ENCODE measurements at regions not wholly inside any gene's neighbourhood (a gene's known extent, or its start where the extent isn't known, plus 50 kb on each side); places are given as distances from the start of the nearest gene placed in this dataset.
"Not testable (repeated sequence)": the region's sequence is repeated elsewhere in the genome, so short reads cannot be mapped to it uniquely, and the experiment has no call there.

DNA sequence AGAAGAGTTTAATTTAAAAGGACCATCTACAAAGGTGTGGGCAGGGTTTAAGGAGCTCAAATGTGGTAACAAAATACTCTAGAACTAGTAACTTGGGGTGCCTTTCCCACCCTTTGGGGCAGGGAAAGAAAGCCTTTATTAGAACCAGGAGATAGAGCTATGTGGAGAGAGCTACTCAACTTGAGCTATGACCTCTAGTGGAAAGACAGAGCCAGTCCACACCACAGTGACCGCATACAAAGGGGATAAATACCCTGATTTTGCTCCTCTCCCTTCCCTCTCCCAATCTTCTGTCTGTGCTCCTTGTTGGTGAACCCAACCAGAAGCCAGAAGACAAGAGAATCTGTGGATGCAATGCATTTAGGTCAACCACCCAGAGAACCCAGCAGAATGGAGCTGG lies 54.4 kb upstream of the JAK1 start:
- Mint-ChIP-seq H3K27ac (no peak overlapping the region), H3K4me1 (ENCODE audit: low read depth) (no peaks in the 10 kb centered on the region), H3K36me3 (ENCODE audit: low read depth) (no peaks in the 10 kb centered on the region), H3K4me3 (no peak overlapping the region), H3K27me3 (no peaks in the 10 kb centered on the region), H3K9me3 (no peaks in the 10 kb centered on the region)

DNA sequence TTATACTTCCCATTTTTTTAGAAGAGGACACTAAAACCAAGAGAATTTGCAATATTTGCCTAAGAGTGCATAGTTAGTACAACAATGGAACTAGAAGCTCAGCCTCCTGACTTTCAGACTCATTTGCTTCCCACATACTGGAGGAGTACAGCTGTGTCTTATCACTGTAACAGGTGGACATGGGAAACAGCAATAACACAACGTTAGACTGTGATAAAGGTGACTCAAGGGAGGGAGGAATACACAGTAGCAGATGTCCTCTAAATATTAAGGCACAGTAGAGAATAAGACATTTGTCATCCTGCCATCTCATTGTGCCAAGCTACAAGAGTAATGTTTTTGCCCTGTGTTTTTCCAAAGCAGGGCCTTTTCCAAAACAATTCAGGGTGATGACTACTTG lies 55.4 kb upstream of the JAK1 start:
- Mint-ChIP-seq H3K9me3 (no peaks in the 10 kb centered on the region), H3K4me3 (no peak overlapping the region), H3K27me3 (no peaks in the 10 kb centered on the region), H3K36me3 (ENCODE audit: low read depth) (no peaks in the 10 kb centered on the region), H3K27ac (no peak overlapping the region), H3K4me1 (ENCODE audit: low read depth) (no peaks in the 10 kb centered on the region)

- H3K4me1 Mint-ChIP-seq (ENCODE audit: low read depth) = no peaks in the 10 kb centered on the region
- no peak overlapping the region for H3K4me3 Mint-ChIP-seq
- H3K27ac Mint-ChIP-seq = no peak overlapping the region
- H3K9me3 Mint-ChIP-seq = no peaks in the 10 kb centered on the region
- H3K27me3 Mint-ChIP-seq = no peaks in the 10 kb centered on the region
- no peaks in the 10 kb centered on the region for H3K36me3 Mint-ChIP-seq (ENCODE audit: low read depth)
Observed at GRCh38 chr1:65022216-65022615, 55.9 kb upstream of the JAK1 start.

GRCh38 chr1:65025794-65026193 lies 59.4 kb upstream of the JAK1 start:
- Mint-ChIP-seq H3K36me3 (ENCODE audit: low read depth) (peaks cover 4% of the 10 kb centered on the region), H3K9me3 (no peaks in the 10 kb centered on the region), H3K4me1 (ENCODE audit: low read depth) (peaks cover 8% of the 10 kb centered on the region), H3K27ac (no peak overlapping the region), H3K27me3 (no peaks in the 10 kb centered on the region), H3K4me3 (no peak overlapping the region)

DNA sequence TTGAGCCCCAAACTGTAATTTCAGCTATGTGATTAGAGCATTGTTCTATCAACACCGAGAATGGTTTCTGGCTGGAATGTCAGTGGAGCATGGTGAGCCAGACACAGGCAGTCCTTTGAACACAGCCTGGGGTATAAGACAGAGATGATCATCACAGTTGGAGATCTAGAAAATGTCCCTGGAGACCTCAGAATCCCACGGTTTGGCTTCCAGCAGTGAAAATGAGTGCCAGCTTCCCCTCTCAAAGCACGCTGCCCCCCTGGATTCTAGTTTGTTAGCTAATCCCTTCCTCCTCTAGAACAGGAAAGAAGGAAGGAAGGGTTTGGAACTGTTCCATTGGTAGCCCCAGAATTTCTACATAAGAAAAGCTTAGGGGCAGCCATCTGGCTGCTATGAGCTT lies 59.9 kb upstream of the JAK1 start:
- Mint-ChIP-seq H3K27me3 (no peaks in the 10 kb centered on the region), H3K4me1 (ENCODE audit: low read depth) (peaks cover 8% of the 10 kb centered on the region), H3K4me3 (no peak overlapping the region), H3K36me3 (ENCODE audit: low read depth) (peaks cover 4% of the 10 kb centered on the region), H3K9me3 (no peaks in the 10 kb centered on the region), H3K27ac (no peak overlapping the region)

- no peaks in the 10 kb centered on the region for H3K27me3 Mint-ChIP-seq
- H3K27ac Mint-ChIP-seq = no peak overlapping the region
- peaks cover 4% of the 10 kb centered on the region for H3K36me3 Mint-ChIP-seq (ENCODE audit: low read depth)
- H3K4me3 Mint-ChIP-seq = no peak overlapping the region
- H3K9me3 Mint-ChIP-seq = no peaks in the 10 kb centered on the region
- peaks cover 8% of the 10 kb centered on the region for H3K4me1 Mint-ChIP-seq (ENCODE audit: low read depth)
Observed at GRCh38 chr1:65027666-65028358, 61.5 kb upstream of the JAK1 start.

GRCh38 chr1:65029434-65029833 lies 63.1 kb upstream of the JAK1 start:
- not testable (repeated sequence) for H3K9me3 Mint-ChIP-seq; H3K27ac Mint-ChIP-seq; H3K27me3 Mint-ChIP-seq; H3K36me3 Mint-ChIP-seq (ENCODE audit: low read depth); H3K4me3 Mint-ChIP-seq; H3K4me1 Mint-ChIP-seq (ENCODE audit: low read depth)

- H3K4me1 Mint-ChIP-seq (ENCODE audit: low read depth); H3K27ac Mint-ChIP-seq; H3K36me3 Mint-ChIP-seq (ENCODE audit: low read depth); H3K27me3 Mint-ChIP-seq; H3K9me3 Mint-ChIP-seq; H3K4me3 Mint-ChIP-seq: not testable (repeated sequence)
Observed at GRCh38 chr1:65034879-65035278, 68.5 kb upstream of the JAK1 start.

DNA sequence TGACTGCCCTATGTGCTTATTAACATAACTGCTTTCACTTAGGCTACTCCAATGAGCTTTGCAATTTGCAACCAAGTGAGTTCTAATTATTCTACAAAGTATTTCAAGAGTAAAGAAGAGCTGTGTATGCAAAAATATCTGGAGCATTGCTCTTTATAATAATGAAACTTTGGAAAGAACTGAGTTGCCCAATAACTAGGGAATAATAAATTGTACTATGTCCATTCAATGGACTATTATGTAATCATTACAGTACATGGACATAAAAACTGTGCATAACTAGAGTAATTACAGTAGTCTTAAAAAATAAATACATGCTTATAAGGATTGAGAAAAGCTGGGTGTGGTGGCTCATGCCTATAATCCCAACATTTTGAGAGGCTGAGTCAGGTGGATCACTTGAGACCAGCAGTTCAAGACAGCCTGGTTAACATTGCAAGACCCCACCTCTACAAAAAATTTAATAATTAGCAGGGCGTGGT lies 70.3 kb upstream of the JAK1 start:
- Mint-ChIP-seq H3K27ac (no peak overlapping the region), H3K4me3 (no peak overlapping the region), H3K9me3 (no peaks in the 10 kb centered on the region), H3K4me1 (ENCODE audit: low read depth) (peaks cover 11% of the 10 kb centered on the region), H3K27me3 (no peaks in the 10 kb centered on the region), H3K36me3 (ENCODE audit: low read depth) (peaks cover 9% of the 10 kb centered on the region)

GRCh38 chr1:65039066-65039465 lies 72.7 kb upstream of the JAK1 start:
- H3K27ac Mint-ChIP-seq = no peak overlapping the region
- no peaks in the 10 kb centered on the region for H3K9me3 Mint-ChIP-seq
- no peak overlapping the region for H3K4me3 Mint-ChIP-seq
- peaks cover 6% of the 10 kb centered on the region for H3K36me3 Mint-ChIP-seq (ENCODE audit: low read depth)
- no peaks in the 10 kb centered on the region for H3K27me3 Mint-ChIP-seq
- peaks cover 11% of the 10 kb centered on the region for H3K4me1 Mint-ChIP-seq (ENCODE audit: low read depth)

GRCh38 chr1:65039508-65039907 lies 73.2 kb upstream of the JAK1 start:
- no peaks in the 10 kb centered on the region for H3K27me3 Mint-ChIP-seq
- H3K4me1 Mint-ChIP-seq (ENCODE audit: low read depth) = peaks cover 11% of the 10 kb centered on the region
- no peaks in the 10 kb centered on the region for H3K9me3 Mint-ChIP-seq
- peaks cover 4% of the 10 kb centered on the region for H3K36me3 Mint-ChIP-seq (ENCODE audit: low read depth)
- no peak overlapping the region for H3K4me3 Mint-ChIP-seq
- H3K27ac Mint-ChIP-seq = no peak overlapping the region

GRCh38 chr1:65042467-65042866 lies 76.1 kb upstream of the JAK1 start:
- Mint-ChIP-seq H3K36me3 (ENCODE audit: low read depth) (no peaks in the 10 kb centered on the region), H3K4me1 (ENCODE audit: low read depth) (peaks cover 11% of the 10 kb centered on the region), H3K27ac (no peak overlapping the region), H3K9me3 (no peaks in the 10 kb centered on the region), H3K27me3 (no peaks in the 10 kb centered on the region), H3K4me3 (no peak overlapping the region)

DNA sequence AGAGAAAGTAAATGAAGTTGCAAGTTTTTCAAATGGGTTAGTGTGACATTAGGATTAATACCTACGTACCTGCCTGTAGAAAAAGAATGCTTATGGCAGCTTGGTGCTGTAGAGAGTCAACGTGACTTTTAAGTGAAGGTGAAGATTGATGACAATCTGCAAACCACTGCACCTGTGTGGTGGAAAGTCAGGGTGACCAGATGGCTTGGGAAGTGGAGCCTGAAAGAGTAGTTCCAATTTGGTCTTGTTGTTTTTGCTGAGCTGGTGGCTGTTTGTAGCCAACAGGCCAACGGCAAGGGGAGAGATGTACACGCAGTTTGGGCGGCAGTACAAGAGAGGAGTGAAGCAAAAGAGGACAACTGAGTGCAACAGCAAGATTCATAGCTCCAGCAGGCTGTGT lies 78.1 kb upstream of the JAK1 start:
- no peak overlapping the region for H3K4me3 Mint-ChIP-seq
- no peaks in the 10 kb centered on the region for H3K27me3 Mint-ChIP-seq
- H3K27ac Mint-ChIP-seq = no peak overlapping the region
- no peaks in the 10 kb centered on the region for H3K9me3 Mint-ChIP-seq
- no peaks in the 10 kb centered on the region for H3K36me3 Mint-ChIP-seq (ENCODE audit: low read depth)
- H3K4me1 Mint-ChIP-seq (ENCODE audit: low read depth) = peaks cover 14% of the 10 kb centered on the region

DNA sequence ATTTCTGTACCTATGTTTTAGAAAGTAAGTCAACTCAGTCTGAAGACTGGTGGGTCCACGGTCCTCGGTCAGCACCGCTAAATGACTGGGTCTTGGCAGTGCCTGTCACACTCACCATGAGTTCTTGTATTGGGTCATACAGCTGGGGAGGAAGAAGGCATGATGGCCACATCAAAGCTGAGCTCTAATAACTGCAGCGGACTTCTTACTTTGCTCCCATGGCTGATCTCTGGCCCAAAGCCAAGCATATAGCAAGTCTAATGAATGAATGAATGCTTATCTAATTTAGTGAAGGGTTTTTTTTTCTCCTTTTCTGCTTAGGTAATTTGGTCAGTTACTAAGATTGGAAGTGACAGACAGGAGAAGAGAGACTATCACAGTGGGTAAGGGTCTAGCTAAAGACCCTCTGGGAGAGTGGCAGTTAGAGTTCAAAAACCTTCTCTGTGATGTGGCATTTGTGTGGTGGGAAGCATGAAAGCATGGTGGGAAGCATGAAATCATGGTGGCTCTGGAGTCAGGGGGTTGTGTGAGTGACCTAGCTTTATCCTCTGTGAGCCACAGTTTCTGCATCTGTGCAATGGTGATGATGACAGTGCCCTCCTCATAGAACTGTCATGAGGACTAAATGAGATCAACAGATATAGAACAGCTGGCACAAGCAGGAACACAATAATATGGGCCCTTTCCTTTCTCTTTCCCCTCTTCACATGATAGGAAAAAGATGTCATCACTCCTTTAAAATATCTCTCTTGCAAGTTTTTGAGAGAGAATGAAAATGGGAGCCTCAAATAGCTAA lies 78.9 kb upstream of the JAK1 start:
- Mint-ChIP-seq H3K4me1 (ENCODE audit: low read depth) (peaks cover 22% of the 10 kb centered on the region), H3K27ac (no peak overlapping the region), H3K9me3 (no peaks in the 10 kb centered on the region), H3K4me3 (no peak overlapping the region), H3K36me3 (ENCODE audit: low read depth) (no peaks in the 10 kb centered on the region), H3K27me3 (no peaks in the 10 kb centered on the region)

DNA sequence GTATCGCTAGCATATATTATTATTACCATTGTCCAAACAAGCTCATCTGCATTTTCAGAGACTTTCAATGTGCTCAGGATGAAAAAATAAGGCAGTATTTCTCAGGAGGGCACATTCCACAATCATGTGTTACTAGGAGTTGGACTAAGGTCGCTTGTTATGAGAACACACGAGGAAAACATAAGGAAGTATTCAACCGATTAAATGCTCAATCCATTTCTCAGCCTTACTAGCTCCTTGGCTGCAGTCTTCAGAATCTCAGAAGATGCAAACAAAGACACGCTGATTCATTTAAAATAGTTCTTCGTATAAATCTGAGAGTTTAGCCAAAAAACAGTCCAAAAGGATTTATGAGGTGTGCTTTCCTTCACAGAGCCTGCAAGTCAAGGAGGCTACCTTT lies 82.0 kb upstream of the JAK1 start:
- Mint-ChIP-seq H3K27ac (no peak overlapping the region), H3K9me3 (no peaks in the 10 kb centered on the region), H3K4me3 (no peak overlapping the region), H3K36me3 (ENCODE audit: low read depth) (no peaks in the 10 kb centered on the region), H3K27me3 (no peaks in the 10 kb centered on the region), H3K4me1 (ENCODE audit: low read depth) (peaks cover 25% of the 10 kb centered on the region)
